ENCODE measurements at regions not wholly inside any gene's neighbourhood (a gene's known extent, or its start where the extent isn't known, plus 50 kb on each side); places are given as distances from the start of the nearest gene placed in this dataset.

- DNase-seq (ENCODE audit: insufficient read length, low spot score) (no peak), FAIRE-seq (no peak)
- no peak for TF ChIP-seq CTCF (IDR thresholded peaks at IDR 0.05; ENCODE audit: insufficient read depth, missing control alignments)
These were observed 172.7 kb upstream of the SMIM30 start for GRCh38 chr7:113291058-113291457.

GRCh38 chr7:113289140-113289740 is 170.9 kb upstream of the SMIM30 start:
- FAIRE-seq (peak; percentile 48), DNase-seq (ENCODE audit: insufficient read length, low spot score) (no peak)
- TF ChIP-seq CTCF (IDR thresholded peaks at IDR 0.05; ENCODE audit: insufficient read depth, missing control alignments), result peak; percentile 49

- FAIRE-seq, result no peak
- TF ChIP-seq CTCF (IDR thresholded peaks at IDR 0.05; ENCODE audit: insufficient read depth, missing control alignments), result no peak
- DNase-seq (ENCODE audit: insufficient read length, low spot score), result no peak
These were observed 167.1 kb upstream of the SMIM30 start for GRCh38 chr7:113285411-113285810.

- DNase-seq (ENCODE audit: insufficient read length, low spot score), result no peak
- TF ChIP-seq CTCF (IDR thresholded peaks at IDR 0.05; ENCODE audit: insufficient read depth, missing control alignments), result no peak
- no peak for FAIRE-seq
These were observed 165.5 kb upstream of the SMIM30 start for GRCh38 chr7:113283861-113284260.

GRCh38 chr7:113282875-113283274 is 164.5 kb upstream of the SMIM30 start:
- DNase-seq (ENCODE audit: insufficient read length, low spot score), result no peak
- no peak for FAIRE-seq
- TF ChIP-seq CTCF (IDR thresholded peaks at IDR 0.05; ENCODE audit: insufficient read depth, missing control alignments), result no peak

GRCh38 chr7:113281223-113281622 is 162.9 kb upstream of the SMIM30 start:
- TF ChIP-seq CTCF (IDR thresholded peaks at IDR 0.05; ENCODE audit: insufficient read depth, missing control alignments), result no peak
- DNase-seq (ENCODE audit: insufficient read length, low spot score) (no peak), FAIRE-seq (no peak)

- FAIRE-seq, result no peak
- TF ChIP-seq CTCF (IDR thresholded peaks at IDR 0.05; ENCODE audit: insufficient read depth, missing control alignments), result no peak
- DNase-seq (ENCODE audit: insufficient read length, low spot score), result no peak
These were observed 160.9 kb upstream of the SMIM30 start for GRCh38 chr7:113279256-113279655.

Data from D721Med (cell line).